Hepatocyte (in vitro differentiated cells): ENCODE measurements at regions not wholly inside any gene's neighbourhood (a gene's known extent, or its start where the extent isn't known, plus 50 kb on each side); places are given as distances from the start of the nearest gene placed in this dataset.

Experiments used
- DNase-seq: peaks from one replicate; pipeline ENCODE4 v3.0.0-alpha.2; 2016; ENCODE audit warnings: low spot score
- H2AFZ ChIP-seq: fragments of 200-600 bp; sonication (generic); 2 replicates; pipeline ENCODE4 v1.6.0; 2016; ENCODE audit warnings: antibody characterized with exemption, mild to moderate bottlenecking
- H3K27ac ChIP-seq: fragments of 200-600 bp; sonication (generic); 2 replicates; pipeline ENCODE4 v1.5.1; 2016; ENCODE audit warnings: mild to moderate bottlenecking
- H3K27me3 ChIP-seq: fragments of 200-600 bp; sonication (generic); 2 replicates; pipeline ENCODE4 v1.6.1; 2016
- H3K36me3 ChIP-seq: fragments of 200-600 bp; sonication (generic); replicated peaks from 2 replicates; pipeline ENCODE4 v1.5.1; 2016; ENCODE audit warnings: low read depth; ENCODE audit not compliant: insufficient read depth
- H3K4me1 ChIP-seq: fragments of 200-600 bp; sonication (generic); 2 replicates; pipeline ENCODE4 v1.5.1; 2016; ENCODE audit warnings: mild to moderate bottlenecking, moderate library complexity; ENCODE audit not compliant: insufficient read depth
- H3K4me2 ChIP-seq: fragments of 200-600 bp; sonication (generic); 2 replicates; pipeline ENCODE4 v1.6.0; 2016
- H3K4me3 ChIP-seq: fragments of 200-600 bp; sonication (generic); 2 replicates; pipeline ENCODE4 v1.5.1; 2016; ENCODE audit warnings: mild to moderate bottlenecking
- H3K79me2 ChIP-seq: fragments of 200-600 bp; sonication (generic); 2 replicates; pipeline ENCODE4 v1.6.0; 2017; ENCODE audit warnings: mild to moderate bottlenecking
- H3K9me2 ChIP-seq: fragments of 200-600 bp; sonication (generic); replicated peaks from 2 replicates; pipeline ENCODE4 v1.6.0; 2017; ENCODE audit warnings: mild to moderate bottlenecking; ENCODE audit not compliant: insufficient read depth
- H3K9me3 ChIP-seq: fragments of 200-600 bp; sonication (generic); 2 replicates; pipeline ENCODE4 v1.5.1; 2016; ENCODE audit warnings: low read depth, mild to moderate bottlenecking
- H4K20me1 ChIP-seq: fragments of 200-600 bp; sonication (generic); 2 replicates; pipeline ENCODE4 v1.6.0; 2016; ENCODE audit warnings: mild to moderate bottlenecking; ENCODE audit not compliant: insufficient read depth, poor library complexity, severe bottlenecking
- CTCF ChIP-seq: fragments of 200-600 bp; sonication (generic); IDR thresholded peaks from 2 replicates; pipeline ENCODE4 v1.5.1; 2016; ENCODE audit warnings: antibody characterized with exemption, mild to moderate bottlenecking; ENCODE audit not compliant: poor library complexity
- EZH2 ChIP-seq: fragments of 200-600 bp; sonication (generic); IDR thresholded peaks from 2 replicates; pipeline ENCODE4 v1.6.1; 2016; ENCODE audit warnings: antibody characterized with exemption, mild to moderate bottlenecking, borderline replicate concordance
- EZH2phosphoT487 ChIP-seq: fragments of 200-600 bp; sonication (generic); IDR thresholded peaks from one replicate; pipeline ENCODE4 v1.6.1; 2018; ENCODE audit warnings: antibody characterized with exemption, mild to moderate bottlenecking, low read depth, moderate library complexity; ENCODE audit not compliant: unreplicated experiment, severe bottlenecking
- WGBS: methylation state at CpG from one replicate; pipeline ENCODE4 v1.1.6; 2016; ENCODE audit warnings: low lambda C conversion rate; ENCODE audit errors: missing lambda C conversion rate; 5-methylcytosine and 5-hydroxymethylcytosine counted together

DNA sequence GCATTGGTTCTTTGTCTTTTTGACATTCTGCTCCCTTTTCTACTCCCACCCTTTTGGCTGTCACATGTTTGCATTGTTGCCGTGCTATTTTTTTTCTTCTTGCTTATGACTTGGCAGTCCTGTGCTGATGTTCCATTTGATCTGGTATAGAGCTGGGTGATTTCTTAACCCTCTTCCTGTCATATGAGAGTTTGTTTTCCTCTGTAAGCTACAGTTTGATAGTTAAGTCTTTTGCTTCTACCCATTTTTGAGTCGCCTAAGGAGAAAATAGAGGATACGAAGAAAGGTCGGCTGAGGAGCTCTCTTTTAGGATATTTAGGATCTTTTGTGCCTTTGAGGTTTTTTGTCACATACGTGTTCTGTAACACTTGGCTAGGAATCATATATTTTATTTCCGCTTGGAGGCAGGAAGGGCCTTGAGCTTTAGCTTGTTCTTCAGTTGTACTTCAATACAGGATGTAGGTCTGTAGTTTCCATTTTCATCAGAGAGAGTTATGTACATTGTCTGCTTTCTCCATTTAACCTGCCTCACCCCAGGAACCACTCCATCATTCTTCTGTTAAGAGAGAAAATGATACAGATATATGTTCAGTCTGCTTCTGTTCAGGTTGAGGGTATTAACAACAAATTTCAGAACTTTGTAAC lies 150.7 kb downstream of the BACH1 start:
- no peaks in the 10 kb centered on the region for H3K79me2 ChIP-seq
- H3K36me3 ChIP-seq = no peaks in the 10 kb centered on the region
- no peak overlapping the region for H3K27ac ChIP-seq

DNA sequence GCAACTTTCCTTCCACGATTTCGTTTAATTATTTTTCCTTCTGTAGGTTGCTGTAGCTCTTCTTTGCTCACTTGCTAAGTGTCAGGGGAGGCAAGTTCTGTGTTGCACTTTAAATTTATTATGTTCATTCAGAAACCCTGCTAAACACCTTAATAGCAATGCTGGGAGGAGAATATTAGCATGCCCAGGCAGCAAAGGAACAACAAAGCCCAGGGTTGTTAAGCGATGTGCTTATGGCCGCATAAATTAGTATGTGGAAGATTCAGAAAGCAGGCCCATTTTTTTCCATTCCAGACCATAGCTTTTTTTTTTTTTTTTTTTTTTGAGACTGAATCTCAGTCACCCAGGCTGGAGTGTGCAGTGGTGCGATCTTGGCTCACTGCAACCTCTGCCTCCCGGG lies 151.3 kb downstream of the BACH1 start:
- no peaks in the 10 kb centered on the region for H3K36me3 ChIP-seq
- no peak for DNase-seq

More for the DNA sequence above, 150.7 kb downstream of the BACH1 start:
- Histone ChIP-seq H3K9me2 (no peaks in the 10 kb centered on the region), H4K20me1 (no peaks in the 10 kb centered on the region), H3K27me3 (no peaks in the 10 kb centered on the region), H3K4me2 (no peak overlapping the region), H2AFZ (no peak overlapping the region), H3K9me3 (no peaks in the 10 kb centered on the region), H3K4me3 (no peak overlapping the region), H3K4me1 (no peaks in the 10 kb centered on the region)
- WGBS = 98% methylated on average over 6 of the region's 6 CpGs
- DNase-seq = no peak
- TF ChIP-seq CTCF (no peak), EZH2 (no peak), EZH2phosphoT487 (no peak)

DNA sequence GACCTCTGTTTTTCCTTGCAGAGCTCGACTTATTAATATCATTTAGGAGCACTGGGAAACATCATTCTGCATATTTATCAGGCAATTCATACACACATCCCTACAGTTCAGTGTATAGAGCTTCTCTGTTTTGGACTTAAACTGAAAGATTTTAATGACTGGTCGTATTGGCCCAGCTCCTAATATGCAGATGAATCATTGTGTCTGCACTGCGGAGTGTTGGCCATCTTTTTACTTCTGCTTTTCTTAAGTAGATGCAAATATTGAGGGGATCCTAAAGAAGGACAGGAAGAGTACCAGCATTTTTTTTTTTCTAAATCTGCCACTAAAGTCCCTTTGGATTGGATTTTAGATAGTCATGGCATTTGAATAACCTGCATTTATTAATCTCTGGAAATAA lies 154.8 kb downstream of the BACH1 start:
- Histone ChIP-seq H3K27me3 (no peaks in the 10 kb centered on the region), H4K20me1 (no peaks in the 10 kb centered on the region), H3K9me2 (no peaks in the 10 kb centered on the region), H3K27ac (no peak overlapping the region), H2AFZ (no peak overlapping the region), H3K36me3 (no peaks in the 10 kb centered on the region), H3K9me3 (no peaks in the 10 kb centered on the region), H3K4me3 (no peak overlapping the region), H3K79me2 (no peaks in the 10 kb centered on the region), H3K4me2 (no peak overlapping the region), H3K4me1 (no peaks in the 10 kb centered on the region)
- DNase-seq = no peak
- no peak for TF ChIP-seq CTCF
- TF ChIP-seq EZH2 = no peak
- 92% methylated on average over 3 of the region's 3 CpGs for WGBS

More for the DNA sequence above, 151.3 kb downstream of the BACH1 start:
- Histone ChIP-seq H3K4me1 (no peaks in the 10 kb centered on the region), H3K9me3 (no peaks in the 10 kb centered on the region), H2AFZ (no peak overlapping the region), H3K4me3 (no peak overlapping the region), H3K4me2 (no peak overlapping the region), H3K27ac (no peak overlapping the region), H3K27me3 (no peaks in the 10 kb centered on the region), H3K9me2 (no peaks in the 10 kb centered on the region), H3K79me2 (no peaks in the 10 kb centered on the region), H4K20me1 (no peaks in the 10 kb centered on the region)
- 92% methylated on average over 6 of the region's 6 CpGs for WGBS
- TF ChIP-seq EZH2 = no peak
- no peak for TF ChIP-seq EZH2phosphoT487
- no peak for TF ChIP-seq CTCF
